Right lobe of liver (tissue), 4 donors: ENCODE measurements at regions not wholly inside any gene's neighbourhood (a gene's known extent, or its start where the extent isn't known, plus 50 kb on each side); places are given as distances from the start of the nearest gene placed in this dataset.

Experiments used
- POLR2A ChIP-seq: fragments of 450-650 bp; IDR thresholded peaks from one replicate; pipeline ENCODE4 v1.6.1; 2017; ENCODE audit warnings: antibody characterized with exemption, mild to moderate bottlenecking
- TF ChIP-seq, protein P1 (sequence below), 4 donors: fragments of 200-600 bp in 3 of 4; fragments of 450-650 bp in 1 of 4; IDR thresholded peaks; one replicate each; pipeline versions ENCODE4 v1.5.1 to v1.8.0; 2016 to 2022; ENCODE audit warnings: antibody characterized with exemption in 4 of 4, mild to moderate bottlenecking in 2 of 4
- donor health status: DM: no; HTN: no; CAD: no.
- donor health status: DM: no; HTN: no; CAD: no.
- donor health status: DM: no; HTN: yes; CAD: no.

DNA sequence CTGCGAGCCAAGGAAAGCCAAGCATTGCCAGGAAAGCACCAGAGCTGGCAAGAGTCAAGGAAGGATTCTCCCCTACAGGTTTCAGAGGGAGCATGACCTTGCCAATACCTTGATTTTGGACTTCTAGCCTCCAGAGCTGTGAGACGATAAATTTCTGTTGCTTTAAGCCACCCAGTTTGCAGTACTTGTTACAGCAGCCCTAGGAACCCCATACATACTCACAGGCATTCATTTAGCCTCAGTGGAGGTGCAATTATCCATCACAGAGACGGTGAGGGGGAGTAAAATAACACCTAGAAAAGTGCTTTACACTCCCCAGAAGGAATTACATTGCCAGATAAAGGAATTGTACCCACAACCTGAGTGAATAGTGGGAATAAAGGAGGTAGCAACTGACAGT, 167.4 kb upstream of the NFIA start:
- TF ChIP-seq POLR2A = no peak
- TF ChIP-seq, protein P1, sequence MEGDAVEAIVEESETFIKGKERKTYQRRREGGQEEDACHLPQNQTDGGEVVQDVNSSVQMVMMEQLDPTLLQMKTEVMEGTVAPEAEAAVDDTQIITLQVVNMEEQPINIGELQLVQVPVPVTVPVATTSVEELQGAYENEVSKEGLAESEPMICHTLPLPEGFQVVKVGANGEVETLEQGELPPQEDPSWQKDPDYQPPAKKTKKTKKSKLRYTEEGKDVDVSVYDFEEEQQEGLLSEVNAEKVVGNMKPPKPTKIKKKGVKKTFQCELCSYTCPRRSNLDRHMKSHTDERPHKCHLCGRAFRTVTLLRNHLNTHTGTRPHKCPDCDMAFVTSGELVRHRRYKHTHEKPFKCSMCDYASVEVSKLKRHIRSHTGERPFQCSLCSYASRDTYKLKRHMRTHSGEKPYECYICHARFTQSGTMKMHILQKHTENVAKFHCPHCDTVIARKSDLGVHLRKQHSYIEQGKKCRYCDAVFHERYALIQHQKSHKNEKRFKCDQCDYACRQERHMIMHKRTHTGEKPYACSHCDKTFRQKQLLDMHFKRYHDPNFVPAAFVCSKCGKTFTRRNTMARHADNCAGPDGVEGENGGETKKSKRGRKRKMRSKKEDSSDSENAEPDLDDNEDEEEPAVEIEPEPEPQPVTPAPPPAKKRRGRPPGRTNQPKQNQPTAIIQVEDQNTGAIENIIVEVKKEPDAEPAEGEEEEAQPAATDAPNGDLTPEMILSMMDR (IDR thresholded peaks at IDR 0.05) = no peak
